GM12873 (cell line): ENCODE measurements at regions not wholly inside any gene's neighbourhood (a gene's known extent, or its start where the extent isn't known, plus 50 kb on each side); places are given as distances from the start of the nearest gene placed in this dataset.

Experiments used
- CTCF ChIP-seq: IDR thresholded peaks from 2 replicates; pipeline ENCODE4 v1.5.1; 2012; ENCODE audit warnings: low read depth, mild to moderate bottlenecking, moderate library complexity, low read length, control low read depth; ENCODE audit not compliant: insufficient read depth; ENCODE audit errors: missing control alignments

GRCh38 chr9:81396528-81396927, 292.8 kb downstream of the TLE1 start:
- TF ChIP-seq CTCF = no peak

DNA sequence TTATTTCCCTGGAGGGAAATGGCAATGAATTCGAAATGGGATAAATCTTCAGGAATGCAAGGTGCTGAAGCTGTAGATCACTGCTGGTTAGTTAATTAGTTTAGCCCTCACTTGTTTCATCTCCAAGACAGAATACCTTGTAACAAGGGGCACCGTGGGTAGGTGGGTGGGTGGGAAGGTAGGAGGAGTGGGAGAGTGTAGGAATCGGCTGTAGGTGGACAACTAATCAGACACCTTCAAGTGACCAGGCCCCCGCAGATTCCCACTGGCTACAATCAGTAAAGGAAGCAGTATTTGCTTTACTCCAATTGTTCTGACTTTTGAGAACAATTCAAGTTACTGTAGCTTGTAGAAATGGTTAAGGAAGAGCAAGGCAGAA, 293.7 kb downstream of the TLE1 start:
- TF ChIP-seq CTCF = no peak

DNA sequence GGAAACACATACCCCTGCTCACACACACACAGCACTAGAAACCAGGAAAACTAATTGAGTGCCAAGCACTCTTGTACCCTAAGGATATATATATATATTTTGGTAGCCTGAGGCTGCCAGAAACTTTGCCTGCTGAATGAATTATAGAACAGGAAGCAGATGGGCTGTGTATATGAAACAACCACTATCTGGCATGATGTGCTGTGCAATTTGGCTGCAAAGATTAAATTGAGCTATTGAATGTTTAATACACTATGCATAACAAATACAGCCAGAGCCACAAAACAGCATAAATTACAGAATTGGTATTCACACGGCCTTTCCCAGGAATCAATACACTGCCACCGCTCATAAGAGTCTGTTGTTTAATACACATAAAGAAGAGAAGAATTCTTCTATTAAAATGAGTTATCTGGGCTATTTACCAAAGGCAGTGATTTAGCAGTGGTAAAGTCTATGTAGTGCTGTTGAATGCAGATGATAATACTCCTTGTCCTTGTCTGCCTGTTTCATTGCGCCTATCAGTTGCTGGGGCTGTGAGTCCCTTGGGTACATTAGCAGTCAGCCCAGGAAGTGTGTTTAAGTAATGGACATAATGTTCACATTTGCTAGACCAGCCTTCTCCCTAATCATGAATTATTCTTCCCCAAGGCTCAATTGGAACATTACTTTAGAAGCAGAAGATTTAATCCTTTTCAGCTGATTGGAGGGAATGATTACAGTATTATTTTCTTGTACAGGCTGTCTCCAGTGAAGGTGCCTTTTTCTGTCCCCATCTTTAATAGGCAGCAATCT, 294.3 kb downstream of the TLE1 start:
- no peak for TF ChIP-seq CTCF

- no peak for TF ChIP-seq CTCF
Measured at GRCh38 chr9:81393985-81394811, 295.1 kb downstream of the TLE1 start.

GRCh38 chr9:81391457-81391825, 297.9 kb downstream of the TLE1 start:
- no peak for TF ChIP-seq CTCF

- no peak for TF ChIP-seq CTCF
Measured at GRCh38 chr9:81390792-81391456, 298.4 kb downstream of the TLE1 start.

GRCh38 chr9:81389569-81389993, 299.8 kb downstream of the TLE1 start:
- TF ChIP-seq CTCF = no peak
